ENCODE measurements at regions not wholly inside any gene's neighbourhood (a gene's known extent, or its start where the extent isn't known, plus 50 kb on each side); places are given as distances from the start of the nearest gene placed in this dataset.

DNA sequence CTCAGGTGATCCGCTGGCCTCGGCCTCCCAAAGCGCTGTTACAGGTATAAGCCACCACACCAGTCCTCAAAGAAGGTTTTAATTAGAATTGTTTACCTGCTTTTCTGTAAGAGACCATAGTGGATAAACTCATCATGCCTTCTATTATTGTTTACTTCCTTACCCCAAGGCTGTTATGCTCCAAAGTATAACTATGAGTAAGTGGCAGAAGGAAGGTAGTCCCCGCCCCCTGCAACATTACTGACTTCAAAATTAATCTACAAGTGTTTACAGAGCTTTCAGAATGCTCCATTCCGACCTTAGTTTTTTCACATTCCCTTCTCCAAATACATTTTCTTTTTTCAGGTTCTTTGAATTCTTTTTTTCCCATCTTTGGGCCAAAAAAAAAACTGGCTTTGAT is 480.5 kb upstream of the NOX3 start:
- TF ChIP-seq CTCF (conservative IDR thresholded peaks at IDR 0.05 in 1 of 2, IDR thresholded peaks at IDR 0.05 in 1 of 2; ENCODE audit: extremely low read depth in 1 of 2, insufficient read depth in 1 of 2, low read depth in 1 of 2, low read length in 2 of 2) (no peak), EZH2 (IDR thresholded peaks at IDR 0.05; ENCODE audit: borderline replicate concordance, low read length) (no peak)

Measured in mammary epithelial cell (primary cell).